GM18868 (cell line): ENCODE measurements at regions not wholly inside any gene's neighbourhood (a gene's known extent, or its start where the extent isn't known, plus 50 kb on each side); places are given as distances from the start of the nearest gene placed in this dataset.

Experiments
- ATAC-seq: cut with Tn5 transposase; IDR thresholded peaks from one replicate; pipeline ENCODE4 v1.9.1; 2021; ENCODE audit warnings: mild to moderate bottlenecking, moderate library complexity; ENCODE audit not compliant: unreplicated experiment

GRCh38 chr10:35922876-35923600 lies 280.9 kb upstream of the FZD8 start:
- ATAC-seq = no peak

- ATAC-seq = no peak
Observed at GRCh38 chr10:35921866-35922350, 279.8 kb upstream of the FZD8 start.

- no peak for ATAC-seq
Observed at GRCh38 chr10:35916791-35917190, 274.7 kb upstream of the FZD8 start.

- ATAC-seq = no peak
Observed at GRCh38 chr10:35913628-35914027, 271.5 kb upstream of the FZD8 start.

GRCh38 chr10:35912615-35913569 lies 270.8 kb upstream of the FZD8 start:
- no peak for ATAC-seq

GRCh38 chr10:35911954-35912353 lies 269.9 kb upstream of the FZD8 start:
- ATAC-seq = no peak

- no peak for ATAC-seq
Observed at GRCh38 chr10:35911233-35911632, 269.1 kb upstream of the FZD8 start.

- no peak for ATAC-seq
Observed at GRCh38 chr10:35910234-35910633, 268.1 kb upstream of the FZD8 start.

GRCh38 chr10:35909121-35909720 lies 267.1 kb upstream of the FZD8 start:
- ATAC-seq = no peak

GRCh38 chr10:35908451-35908850 lies 266.4 kb upstream of the FZD8 start:
- no peak for ATAC-seq

GRCh38 chr10:35907548-35907947 lies 265.5 kb upstream of the FZD8 start:
- no peak for ATAC-seq

- no peak for ATAC-seq
Observed at GRCh38 chr10:35906155-35906554, 264.1 kb upstream of the FZD8 start.

GRCh38 chr10:35903021-35903420 lies 260.9 kb upstream of the FZD8 start:
- no peak for ATAC-seq

- no peak for ATAC-seq
Observed at GRCh38 chr10:35898716-35899440, 256.8 kb upstream of the FZD8 start.

GRCh38 chr10:35896001-35896400 lies 253.9 kb upstream of the FZD8 start:
- no peak for ATAC-seq

GRCh38 chr10:35895331-35895730 lies 253.2 kb upstream of the FZD8 start:
- no peak for ATAC-seq

GRCh38 chr10:35892526-35892925 lies 250.4 kb upstream of the FZD8 start:
- ATAC-seq = no peak

GRCh38 chr10:35890676-35891495 lies 248.8 kb upstream of the FZD8 start:
- ATAC-seq = no peak

- ATAC-seq = no peak
Observed at GRCh38 chr10:35889971-35890675, 248.0 kb upstream of the FZD8 start.
